T1000 (cell line): ENCODE measurements at regions not wholly inside any gene's neighbourhood (a gene's known extent, or its start where the extent isn't known, plus 50 kb on each side); places are given as distances from the start of the nearest gene placed in this dataset.
"Not testable (repeated sequence)": the region's sequence is repeated elsewhere in the genome, so short reads cannot be mapped to it uniquely, and the experiment has no call there.

Source experiments
- DNase-seq: peaks from one replicate; lab custom pipeline; 2025; ENCODE audit warnings: mixed read lengths; lab: John Stamatoyannopoulos, UW

DNA sequence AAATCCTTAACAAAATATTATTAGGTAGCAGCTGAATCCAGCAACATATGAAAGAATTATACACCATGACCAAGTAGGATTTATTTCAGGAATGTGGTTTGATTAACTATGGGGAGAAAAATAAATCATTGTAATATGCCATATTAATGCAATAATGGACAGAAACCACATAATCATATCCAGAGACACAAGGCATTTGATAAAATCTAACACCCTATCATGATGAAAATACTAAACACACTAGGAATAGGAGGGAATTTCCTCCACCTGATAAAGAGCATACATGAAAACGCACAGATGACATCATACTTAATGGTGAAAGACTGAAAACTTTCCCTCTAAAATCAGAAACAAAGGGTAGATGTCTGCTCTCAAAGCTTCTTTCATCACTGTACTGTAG lies 238.9 kb downstream of the PHLDA1 start:
- DNase-seq, result no peak

DNA sequence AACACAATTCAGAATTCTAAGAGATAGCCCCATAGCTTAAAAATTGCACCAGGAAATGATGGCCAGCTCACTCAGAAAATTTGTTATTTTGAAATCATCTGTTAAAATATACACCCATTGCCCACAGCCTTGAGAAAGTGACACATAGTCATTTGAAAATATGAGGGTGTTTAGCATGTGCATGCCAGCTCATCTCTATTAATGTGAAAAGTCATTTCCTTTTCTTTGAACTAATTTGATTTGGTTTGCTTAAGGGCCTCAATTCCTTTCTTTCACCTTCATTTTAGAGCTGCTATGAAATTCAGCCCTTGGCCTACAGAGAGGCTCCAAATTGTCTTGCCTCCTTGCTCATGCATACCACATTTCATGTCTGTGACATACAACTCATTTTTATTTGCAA lies 241.4 kb downstream of the PHLDA1 start:
- no peak for DNase-seq

DNA sequence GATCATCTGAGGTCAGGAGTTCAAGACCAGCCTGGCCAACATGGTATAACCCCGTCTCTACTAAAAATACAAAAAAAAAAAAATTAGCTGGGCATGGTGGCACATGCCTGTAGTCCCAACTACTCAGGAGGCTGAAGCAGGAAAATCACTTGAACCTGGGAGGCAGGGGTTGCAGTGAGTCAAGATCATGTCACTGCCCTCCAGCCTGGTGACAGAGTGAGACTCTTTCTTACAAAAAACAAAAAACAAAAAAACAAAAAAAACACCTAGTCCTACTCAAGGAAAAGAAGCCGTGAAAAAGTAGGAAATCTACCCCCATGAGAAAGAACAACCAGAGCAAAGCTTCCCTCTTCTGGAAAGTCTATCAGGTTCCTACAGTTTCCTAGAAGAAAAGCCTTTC lies 244.4 kb downstream of the PHLDA1 start:
- not testable (repeated sequence) for DNase-seq

DNA sequence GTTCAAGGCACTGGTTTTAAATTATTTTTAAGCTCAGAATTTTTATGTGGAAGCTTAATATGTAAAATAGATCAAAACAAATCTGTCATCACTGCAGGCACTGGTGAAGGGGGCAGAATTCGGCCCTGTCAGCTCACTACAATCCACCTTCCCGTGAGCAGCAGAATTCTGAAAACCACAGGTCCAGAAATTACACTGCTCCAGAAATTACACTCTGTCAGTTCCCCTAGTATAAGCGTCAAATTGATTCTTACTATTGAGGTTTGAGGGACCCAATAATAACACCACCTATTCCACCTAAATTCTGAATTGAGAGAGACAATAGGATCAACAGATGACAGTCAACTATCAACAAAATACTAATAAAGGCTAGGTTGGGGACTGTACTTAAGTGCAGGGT lies 245.5 kb downstream of the PHLDA1 start:
- no peak for DNase-seq

DNA sequence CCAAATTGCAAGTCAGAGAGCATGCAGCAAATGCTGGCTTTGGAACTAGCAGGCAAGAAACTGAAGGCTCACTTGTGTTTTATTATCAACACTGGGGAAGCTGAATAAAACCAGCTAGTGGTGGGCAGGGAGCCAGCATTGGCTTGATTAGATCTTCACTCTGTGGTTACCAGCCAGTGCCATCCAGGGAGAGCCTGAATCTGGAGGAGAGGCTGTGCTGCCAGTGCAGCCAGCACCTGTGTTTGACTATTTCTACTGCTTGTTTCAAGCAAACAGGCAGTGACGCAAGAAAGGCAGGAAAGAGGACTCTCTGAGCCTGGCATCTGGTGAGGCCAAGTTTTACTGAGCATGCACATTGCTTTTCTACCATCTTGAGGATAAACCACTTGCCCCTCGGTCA lies 247.0 kb downstream of the PHLDA1 start:
- DNase-seq, result peak; percentile 40

DNA sequence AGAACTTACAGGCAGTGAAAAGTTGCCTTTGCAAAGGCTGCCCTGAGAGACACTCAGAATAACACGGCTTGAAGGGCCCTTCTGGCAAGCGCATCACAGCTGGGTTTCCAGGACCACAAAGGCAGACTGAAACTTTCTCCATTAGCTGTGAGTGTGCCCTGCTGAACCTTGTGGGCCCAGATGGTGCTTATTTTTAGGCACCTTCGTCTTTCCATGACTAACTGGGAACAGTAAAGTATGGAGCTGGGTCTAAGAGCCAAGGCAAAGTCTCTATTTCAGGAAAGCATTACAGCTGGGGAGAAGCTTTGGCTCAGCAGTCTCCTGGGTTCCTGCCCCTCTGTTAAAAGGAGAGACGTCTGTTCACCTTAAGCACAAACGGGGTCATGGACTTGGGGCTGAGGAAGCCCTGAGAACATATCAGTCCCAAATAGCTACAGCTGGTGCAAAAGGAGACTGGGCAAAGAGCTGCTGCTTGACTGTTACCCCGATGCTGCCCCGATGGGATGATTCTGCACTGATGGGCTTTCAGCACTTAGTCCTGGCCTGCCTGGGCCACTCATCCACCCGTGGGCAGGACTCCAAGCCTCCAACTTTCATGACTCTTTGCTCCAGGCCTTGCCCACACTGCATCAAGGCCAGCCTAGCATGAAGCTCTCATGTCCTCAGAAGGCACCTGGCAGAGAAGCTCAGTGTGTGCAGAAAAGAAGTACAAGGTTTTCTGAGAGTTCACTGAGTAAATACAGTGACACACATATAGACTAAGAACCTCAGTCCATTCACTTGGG lies 248.3 kb downstream of the PHLDA1 start:
- DNase-seq, result no peak

DNA sequence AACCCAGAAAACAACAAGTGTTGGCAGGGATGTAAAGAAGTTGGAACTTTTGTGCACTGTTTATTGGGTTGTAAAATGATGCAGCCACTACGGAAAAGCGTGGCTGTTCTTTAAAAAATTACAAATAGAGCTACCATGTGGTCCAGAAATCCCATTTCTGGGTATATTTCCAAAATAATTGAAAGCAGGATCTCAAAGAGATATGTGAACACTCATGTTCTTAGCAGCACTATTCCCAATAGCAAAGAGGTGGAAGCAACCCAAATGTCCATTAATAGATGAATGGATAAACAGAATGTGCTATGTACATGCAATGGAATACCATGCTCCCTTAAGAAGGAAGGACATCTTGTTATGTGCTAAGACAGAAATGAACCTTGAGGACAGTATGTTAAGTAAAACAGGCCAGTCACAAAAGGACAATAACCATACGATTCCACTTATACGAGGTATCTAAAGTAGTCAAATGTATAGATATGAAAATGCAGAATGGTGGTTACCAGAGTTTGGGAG lies 249.5 kb downstream of the PHLDA1 start:
- DNase-seq, result no peak

DNA sequence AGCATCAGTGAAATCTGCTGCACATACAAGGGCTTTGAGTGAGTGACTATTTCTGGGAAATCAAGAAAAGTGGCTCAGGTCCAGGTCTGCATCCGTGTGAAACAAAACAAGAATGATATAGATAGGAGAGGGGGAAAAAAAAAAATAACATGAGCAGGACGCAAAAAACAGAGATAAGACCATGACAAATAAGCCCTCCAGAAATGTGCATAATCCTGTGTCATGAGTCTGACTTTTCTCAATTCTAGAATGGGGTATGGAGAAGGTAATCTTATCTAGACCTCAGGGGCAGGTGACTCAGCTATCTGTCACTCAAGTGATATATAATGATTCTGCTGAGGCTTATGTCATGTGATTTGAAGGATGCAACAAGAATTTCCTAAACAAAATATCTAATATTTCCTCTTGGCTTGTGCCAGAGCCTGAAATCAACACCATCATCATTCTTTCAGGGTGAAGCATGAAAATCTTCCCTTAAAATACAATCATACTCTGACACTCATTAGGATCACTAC lies 250.0 kb downstream of the PHLDA1 start:
- peak; percentile 53 for DNase-seq

DNA sequence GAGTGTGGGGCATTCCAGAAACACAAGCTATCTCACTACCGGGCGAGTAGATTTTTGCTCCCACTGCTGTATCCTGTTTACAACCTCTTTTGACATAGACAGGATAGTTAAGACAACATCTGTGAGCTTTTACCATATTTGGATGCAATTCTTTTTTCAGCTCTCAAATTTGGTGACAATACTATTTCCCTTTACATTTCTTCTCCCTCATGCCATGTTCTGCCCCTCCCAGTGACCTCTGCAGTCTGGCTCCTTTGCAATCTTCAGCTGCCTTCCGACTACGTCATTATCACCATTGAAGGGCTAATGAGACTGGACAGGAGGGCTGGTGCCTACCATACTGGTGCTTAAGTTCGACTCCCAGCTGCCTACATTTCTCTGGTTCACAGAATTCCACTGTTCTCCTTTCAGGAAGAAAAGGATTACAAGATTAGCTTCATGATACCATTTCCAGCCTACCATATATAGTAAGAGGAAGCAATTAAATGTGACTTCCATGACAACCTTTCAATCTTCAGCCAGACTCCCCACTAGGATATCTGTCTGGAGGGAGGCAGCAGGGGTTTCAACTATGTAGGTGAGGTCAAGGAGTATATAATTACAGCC lies 251.6 kb downstream of the PHLDA1 start:
- no peak for DNase-seq

DNA sequence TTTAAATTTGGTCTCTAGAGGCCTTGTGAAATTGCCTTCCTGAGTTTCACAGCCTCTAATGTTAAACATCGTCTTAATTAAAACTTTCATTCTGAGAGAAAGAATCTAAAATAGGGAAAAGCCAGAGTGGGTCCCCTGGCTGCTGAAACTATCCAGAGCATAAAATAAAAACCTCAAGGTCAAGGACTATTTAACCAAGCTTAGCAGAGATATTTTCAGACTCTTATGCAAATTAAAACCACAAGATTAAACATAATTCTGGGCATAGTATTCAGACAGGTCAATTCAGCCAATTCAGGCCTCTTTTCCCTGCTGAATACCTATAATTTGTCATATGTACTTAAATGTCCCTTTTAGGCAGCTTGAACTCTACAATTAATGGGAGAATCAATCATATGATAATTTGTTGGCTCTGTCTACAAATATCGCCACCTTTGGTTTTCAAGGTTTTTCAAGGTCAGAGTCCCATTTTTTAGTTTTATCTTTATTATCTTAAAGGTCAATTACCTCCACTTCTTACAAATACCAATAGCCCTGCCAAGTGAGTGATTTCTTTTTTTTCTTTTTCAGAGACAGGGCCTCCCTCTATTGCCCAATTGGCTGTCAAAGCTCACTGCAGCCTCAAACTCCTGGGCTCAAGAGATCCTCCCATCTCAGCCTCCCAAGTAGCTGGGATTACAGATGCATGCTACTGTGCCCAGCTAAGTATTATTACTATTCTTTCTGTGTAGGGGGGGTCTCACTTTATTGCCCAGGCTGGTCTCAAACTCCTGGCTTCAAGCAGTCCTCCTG lies 257.1 kb downstream of the PHLDA1 start:
- no peak for DNase-seq

DNA sequence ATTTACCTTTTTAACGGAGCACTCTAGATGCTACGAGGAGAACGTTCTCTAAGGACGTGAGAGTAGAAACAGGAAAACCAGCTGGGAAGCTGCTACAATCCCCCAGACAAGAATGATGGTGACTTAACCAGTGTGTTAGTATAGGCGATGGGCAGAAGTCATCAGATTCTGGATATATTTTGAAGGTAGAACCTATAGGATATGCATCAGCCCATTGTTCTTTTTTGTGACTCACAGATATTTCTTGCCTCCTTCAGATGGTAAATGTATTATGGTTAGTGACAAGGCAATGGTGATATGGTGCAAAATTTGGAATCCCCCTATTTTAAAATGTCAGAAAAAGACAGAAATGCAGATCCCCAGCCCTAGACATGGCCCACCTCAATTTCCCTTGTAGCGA lies 258.2 kb downstream of the PHLDA1 start:
- no peak for DNase-seq

DNA sequence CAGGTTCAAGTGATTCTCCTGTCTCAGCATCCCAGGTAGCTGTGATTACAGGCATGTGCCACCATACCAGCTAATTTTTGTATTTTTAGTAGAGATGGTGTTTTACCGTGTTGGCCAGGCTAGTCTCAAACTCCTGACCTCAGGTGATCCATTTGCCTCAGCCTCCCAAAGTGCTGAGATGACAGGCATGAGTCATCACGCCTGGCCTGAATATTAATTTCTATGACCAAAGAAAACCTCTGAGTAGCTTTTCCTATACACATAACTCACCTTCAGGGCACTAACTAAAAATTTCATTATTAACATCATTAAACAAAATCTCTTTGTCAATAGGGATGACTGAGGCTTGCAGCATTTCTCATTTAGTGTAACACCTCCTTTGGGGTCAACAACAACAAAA lies 259.6 kb upstream of the KRR1 start:
- DNase-seq, result no peak

DNA sequence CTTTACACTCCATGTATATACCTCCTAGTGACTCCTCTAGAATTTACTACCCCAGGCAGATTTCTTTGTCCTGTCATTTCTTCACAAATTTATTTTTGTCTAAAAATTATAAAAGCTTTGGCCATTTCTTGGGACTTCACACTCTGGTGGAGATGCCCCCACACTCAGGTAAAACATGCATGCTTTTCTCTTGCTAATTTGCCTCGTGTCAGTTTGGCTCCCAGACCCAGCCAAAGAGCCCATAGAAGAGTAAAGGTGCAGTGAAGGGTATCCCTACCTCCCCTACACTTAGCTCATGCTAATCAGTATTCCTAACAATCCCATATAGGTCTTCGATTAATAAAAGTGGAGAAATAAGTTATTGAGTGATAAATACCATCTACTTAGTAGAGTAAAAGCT lies 256.5 kb upstream of the KRR1 start:
- no peak for DNase-seq

DNA sequence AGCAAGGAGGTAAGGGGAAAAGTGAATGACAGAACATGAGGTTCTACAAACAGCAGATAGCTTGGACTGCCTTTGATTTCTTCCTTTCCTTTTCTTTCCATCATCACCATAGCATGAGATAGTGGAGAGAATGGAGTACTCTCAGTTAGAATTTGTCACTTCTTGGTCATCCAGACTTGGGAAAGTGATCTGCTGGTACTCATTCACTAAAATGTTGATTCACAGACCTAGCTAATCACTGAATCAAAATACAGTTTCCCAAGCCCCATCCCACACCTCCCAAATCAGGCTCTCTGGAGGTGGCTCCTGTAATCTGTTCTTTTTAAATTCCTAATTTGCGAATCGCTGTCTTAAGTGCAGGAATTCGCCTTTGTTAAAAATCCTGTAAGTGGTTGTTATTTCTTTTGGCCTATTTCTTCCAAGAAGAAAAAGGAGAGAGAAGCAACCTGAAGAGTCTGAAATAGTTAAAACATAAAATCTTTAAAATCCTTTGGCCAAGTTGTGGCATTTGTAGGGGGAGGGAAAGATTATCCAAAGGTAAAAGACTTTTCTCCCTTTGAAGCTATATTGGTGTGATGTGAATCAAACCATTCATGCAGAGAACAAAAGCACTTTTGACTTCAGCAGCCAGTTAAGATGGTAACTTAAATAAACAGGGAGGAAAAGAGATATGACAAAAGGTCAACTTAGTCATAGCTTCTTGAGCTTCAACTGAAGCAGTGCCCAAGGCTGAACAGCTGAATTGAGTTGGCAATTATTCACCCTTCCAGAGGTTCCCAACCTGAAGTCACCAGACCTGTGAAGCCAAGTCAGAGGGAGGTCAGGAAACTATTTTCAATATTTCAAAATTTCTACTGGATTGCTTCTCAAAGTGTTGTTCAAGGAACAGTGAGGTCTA lies 255.1 kb upstream of the KRR1 start:
- DNase-seq, result no peak

DNA sequence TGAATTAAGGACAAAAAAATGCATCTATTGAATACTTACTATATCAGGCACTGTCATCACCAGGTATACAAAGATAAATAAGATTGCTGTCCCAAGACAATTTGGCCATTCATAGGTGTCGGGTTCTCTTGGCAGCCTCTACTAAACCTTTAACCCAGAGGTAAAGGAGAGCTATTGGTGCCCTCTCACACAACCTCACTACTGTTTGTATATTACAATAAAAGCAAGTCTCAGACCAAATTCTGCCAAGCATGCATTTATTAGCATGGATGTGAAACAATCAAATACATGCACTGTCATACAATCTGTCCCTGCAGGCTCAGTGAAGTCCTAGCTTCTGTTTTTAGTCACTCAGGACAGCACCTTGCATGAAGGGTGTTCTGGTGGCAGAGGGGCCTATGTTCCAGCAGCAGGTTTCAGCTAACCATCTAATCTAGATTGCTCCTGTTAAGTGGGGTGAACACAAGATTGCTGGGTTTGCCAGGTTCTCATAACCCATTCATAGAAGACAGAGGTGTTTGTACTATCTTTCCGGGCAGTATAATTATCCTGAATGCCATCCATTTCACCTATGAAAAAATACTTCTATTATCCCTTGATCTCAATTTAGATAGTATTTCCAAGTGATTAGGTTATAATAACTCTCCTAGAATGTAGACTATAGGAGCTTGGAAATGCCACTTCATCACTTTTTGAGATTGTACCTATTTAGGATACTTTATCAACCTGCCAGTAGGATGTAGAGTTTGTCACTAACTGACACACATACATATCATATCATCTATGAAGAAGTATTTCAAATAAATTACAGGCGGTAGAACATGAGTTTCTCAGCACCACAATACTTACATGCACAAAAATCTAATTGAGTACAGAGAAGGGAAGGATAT lies 254.0 kb upstream of the KRR1 start:
- no peak for DNase-seq

DNA sequence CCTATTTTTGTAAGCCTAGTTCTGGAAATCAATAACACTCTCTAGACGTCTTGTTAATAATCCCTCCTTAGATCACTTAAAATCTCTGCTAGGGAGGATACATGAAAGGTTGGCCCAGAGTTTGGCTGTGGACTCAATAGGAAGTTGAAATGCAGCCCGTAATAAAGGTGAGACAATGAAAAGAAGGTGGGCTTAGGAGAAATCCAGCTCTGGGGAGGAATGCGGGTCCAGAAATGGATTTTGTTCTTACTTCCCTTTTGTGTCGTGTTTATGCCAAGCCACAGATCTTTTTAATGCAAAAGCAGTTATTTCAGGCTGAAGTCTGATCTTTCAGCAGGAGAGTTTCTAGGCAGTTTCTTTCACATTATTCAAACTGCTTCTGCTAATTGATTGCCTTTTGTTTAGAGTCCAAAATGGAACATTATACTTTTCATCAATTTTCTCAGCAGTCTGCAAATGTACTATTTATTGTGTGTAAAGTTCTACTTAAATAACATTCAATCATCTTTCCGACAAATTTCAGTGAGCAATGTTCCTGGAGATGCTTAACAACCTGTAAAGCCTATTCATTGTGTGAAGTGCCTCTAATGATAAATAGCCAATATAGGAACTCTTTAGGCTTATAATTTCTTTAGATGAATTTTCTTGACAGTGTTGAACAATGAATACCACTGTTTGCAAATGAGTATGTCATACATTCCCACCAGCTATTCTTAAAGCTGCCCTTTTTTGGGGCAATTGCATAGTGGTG lies 252.9 kb upstream of the KRR1 start:
- no peak for DNase-seq

DNA sequence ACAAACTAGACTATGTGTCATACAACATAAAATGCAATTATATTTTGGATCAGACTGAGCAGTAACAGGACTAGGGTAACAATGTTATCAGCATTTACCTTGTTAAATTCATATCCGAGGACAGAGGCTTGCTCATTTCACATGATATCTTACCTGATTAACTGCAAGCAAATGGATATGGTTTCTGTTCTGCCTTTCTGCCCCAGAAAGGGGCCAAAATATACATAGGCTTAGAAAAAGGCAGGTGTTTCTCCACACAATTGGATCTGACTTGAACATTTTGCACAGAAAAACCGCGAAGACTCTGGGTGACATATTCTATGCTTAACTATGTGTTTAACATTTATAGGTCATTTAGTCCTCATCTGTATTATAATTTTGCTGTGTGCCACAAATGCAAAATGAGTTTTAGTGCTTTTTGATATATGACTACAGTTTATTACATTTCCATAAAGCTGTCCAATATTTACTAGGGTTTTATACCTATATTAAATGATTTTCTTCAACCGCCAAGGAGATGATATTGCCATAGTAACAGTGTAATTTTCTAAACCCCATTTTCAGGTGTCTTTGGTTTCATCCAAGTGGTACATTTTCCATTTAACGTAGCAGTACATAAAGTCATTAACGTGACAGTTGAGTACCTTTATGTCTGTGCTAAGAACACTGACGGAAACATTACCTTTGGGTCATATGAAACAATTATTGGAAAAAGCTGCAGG lies 249.3 kb upstream of the KRR1 start:
- DNase-seq, result no peak

DNA sequence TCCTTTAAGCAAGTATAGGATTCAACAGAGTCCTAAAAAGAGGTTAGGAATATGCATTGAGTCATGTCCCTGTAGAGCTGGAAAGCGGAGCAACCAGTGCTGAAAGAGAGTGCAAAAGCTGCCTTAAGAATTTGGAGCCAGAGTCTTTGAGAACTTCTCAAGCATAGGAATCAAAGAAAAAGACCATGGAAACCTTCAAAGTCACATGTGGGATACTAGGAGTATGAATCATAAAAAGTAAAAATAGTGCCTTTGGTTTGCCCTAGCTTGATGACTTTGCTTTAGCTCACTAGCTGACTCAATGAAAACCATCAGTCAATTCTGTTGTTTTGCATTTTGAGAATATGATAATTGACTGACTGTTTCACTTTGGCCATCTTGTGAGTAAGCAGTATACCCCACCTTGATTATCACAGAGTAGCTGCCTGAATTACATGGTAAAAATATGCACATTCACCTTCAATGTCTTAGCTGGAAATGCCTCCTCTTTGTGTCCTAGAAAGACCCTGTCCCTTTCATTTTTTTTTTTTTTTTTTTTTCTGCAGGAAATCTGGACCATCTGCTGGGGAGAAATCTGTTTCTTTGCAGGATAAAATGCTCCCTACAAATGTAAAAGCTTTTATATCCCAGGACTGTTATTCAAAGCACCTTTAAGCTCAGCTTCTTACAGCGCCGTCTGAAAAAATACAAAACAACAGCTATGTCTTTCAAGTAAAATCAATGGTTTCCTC lies 248.6 kb upstream of the KRR1 start:
- DNase-seq, result no peak
